Fibroblast of pulmonary artery (primary cell): ENCODE measurements at regions not wholly inside any gene's neighbourhood (a gene's known extent, or its start where the extent isn't known, plus 50 kb on each side); places are given as distances from the start of the nearest gene placed in this dataset.

Source experiments
- DNase-seq: peaks from one replicate; pipeline ENCODE4 v3.0.0-alpha.2; 2010; ENCODE audit warnings: low read depth
- H3K4me3 ChIP-seq: replicated peaks from 2 replicates; pipeline ENCODE4 v1.5.1; 2011; ENCODE audit warnings: low read depth, mild to moderate bottlenecking, control low read depth, low read length, moderate library complexity
- TF ChIP-seq, protein P1 (sequence below): IDR thresholded peaks from 2 replicates; pipeline ENCODE4 v1.5.1; 2011; ENCODE audit warnings: mild to moderate bottlenecking, control low read depth, low read length, inconsistent platforms; ENCODE audit errors: missing control alignments

DNA sequence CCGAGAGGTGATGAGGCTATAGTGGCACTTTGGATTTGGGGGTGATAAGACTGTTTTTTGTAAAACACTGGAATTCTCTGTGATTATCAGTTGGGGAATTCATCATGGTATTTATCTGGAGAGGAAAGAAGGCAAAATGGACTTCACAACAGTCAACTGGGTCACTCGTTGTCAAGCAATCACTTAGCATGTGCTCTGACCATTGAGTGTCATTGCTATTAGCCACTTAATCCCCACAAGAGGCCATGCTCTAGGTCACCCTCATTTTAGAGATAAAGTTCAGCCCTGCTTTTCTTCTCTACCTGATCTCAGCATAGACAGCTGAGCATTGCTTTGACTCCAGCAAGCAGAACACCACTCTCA, 160.1 kb upstream of the PITX1 start:
- DNase-seq = no peak
- TF ChIP-seq, protein P1, sequence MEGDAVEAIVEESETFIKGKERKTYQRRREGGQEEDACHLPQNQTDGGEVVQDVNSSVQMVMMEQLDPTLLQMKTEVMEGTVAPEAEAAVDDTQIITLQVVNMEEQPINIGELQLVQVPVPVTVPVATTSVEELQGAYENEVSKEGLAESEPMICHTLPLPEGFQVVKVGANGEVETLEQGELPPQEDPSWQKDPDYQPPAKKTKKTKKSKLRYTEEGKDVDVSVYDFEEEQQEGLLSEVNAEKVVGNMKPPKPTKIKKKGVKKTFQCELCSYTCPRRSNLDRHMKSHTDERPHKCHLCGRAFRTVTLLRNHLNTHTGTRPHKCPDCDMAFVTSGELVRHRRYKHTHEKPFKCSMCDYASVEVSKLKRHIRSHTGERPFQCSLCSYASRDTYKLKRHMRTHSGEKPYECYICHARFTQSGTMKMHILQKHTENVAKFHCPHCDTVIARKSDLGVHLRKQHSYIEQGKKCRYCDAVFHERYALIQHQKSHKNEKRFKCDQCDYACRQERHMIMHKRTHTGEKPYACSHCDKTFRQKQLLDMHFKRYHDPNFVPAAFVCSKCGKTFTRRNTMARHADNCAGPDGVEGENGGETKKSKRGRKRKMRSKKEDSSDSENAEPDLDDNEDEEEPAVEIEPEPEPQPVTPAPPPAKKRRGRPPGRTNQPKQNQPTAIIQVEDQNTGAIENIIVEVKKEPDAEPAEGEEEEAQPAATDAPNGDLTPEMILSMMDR = no peak
- H3K4me3 ChIP-seq = no peak overlapping the region

DNA sequence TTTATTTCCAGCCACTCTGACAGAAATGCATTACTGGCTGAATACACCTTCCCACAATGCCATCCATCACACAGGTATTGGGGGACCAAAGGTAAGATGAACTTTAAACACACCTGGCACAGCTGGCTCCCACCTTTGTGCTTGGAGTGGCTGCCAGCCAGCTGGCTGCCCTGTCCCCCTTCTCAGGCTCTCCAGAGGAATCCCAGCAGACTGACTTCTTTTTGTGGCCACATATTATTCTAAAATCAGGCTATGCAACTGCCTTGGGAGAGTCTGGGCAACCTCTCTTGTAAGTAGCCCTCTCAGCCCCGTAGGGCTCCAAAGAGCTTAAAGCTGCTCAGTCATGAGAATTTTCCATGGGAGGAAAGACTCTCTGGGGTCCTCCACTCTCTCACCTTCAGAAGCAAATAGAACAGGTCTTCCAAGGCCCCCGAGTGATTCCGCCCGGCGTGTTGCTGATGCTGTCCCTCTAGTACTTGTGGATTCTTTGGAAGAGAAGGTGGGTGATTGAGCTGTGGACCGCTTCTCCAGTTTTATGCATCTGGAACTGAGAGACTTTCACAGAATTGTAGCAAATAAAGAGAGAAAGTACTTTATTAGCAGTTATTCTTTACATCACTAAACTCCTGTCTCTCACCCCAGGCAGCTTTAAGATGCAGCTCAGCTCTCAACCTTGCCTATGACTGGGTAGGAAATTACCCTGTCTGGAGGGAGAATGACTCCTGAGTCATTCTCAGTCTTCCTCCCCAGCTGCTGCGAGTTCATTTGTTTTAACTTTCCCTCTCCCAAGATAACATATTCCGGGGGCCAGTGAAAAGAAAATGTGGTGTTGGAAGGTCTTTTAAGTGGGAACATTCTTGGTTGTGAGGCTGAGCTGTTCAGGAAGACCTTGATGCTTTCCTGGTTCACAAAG, 159.4 kb upstream of the PITX1 start:
- H3K4me3 ChIP-seq = no peak overlapping the region
- TF ChIP-seq, protein P1 = no peak
- peak; percentile 59 for DNase-seq

DNA sequence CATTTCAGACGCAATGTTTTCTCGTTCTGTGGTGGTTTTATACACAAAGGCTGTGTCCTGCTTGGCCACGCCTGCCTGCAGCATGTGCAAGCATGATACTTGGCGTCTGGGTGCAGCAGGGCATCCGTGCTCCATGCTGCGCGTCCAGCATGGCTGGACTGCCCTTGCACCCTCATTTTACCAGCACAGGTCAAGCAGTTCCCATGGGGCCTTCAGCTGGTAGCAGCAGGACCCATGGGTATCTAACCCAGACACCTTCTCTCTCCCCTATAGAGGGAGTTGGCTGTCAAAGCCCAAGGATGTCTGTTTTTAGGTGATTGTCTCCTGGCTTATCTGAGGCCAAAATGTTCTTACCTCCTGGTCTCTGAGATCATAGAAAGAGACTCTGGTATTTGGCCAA, 158.3 kb upstream of the PITX1 start:
- no peak overlapping the region for H3K4me3 ChIP-seq
- TF ChIP-seq, protein P1 = no peak
- DNase-seq = no peak

DNA sequence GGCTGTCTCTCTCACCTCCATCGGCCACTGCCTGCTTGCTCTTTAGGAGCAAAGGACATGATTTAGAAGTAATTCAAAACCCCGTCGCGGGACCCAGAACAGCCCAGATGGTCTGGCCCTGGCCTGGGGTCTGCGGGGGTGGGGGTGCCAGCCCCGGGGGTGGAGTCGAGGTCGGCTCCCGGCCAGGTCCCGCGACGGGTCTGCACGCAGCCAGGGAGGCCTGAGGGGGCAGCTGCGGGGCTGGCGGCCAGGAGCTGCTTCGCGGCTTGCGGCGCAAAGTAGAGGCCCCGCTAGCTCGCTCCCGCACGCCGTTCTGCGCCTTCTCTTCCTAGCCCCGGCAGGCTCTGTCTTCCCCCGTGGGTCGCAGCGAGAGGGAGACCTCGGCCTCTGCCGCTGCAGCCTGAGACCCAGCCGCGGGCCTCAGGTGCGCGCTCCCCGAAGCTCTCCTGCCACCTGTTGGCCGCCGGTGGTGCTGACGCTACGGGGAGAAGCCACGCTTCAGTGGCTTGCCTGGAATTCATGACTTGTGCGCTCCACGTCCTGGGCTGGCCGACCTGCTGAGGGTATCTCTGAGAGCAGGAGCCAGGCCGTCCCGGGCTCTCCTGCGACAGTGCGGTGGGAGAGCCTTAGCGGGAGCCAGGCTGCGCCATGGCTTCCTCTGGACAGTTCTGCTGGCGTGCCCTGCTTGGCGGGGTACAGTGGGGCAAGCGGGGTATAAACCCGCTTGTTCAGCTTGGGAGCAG, 157.2 kb upstream of the PITX1 start:
- peak overlapping the region; percentile 45 for H3K4me3 ChIP-seq
- DNase-seq = peak; percentile 67
- TF ChIP-seq, protein P1 = peak; percentile 82

DNA sequence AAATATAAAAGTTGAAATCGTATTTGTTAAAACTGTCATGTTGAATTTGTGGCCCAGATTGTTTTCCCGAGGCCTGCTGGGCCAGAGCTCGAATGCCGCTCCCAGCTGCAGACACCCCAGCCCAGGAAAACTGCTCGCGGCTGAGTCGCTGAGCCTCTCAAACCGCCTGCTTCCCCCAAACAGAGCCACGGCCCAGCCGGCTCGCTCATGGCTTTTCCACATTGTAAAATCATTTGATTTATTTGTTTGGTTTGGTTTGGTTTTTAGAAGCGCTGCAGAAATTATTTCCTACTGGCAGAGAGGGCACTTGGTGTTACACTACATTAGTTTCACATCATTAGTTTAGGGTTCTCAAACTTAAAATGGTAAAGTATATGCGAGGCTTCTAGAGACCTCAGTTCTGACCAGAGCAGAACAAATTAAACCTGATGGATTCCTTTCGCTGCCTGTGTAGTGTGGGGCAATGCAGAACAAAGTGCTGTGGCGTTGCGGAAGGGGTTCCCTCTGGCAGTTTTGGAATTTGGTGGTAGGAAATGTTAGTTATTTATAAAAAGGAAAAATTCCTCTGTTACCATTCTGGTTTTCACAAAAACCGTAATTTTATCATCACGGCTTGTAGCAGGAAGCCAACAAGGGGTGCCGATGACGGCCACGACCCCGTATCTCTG, 156.5 kb upstream of the PITX1 start:
- TF ChIP-seq, protein P1 = no peak
- no peak for DNase-seq
- H3K4me3 ChIP-seq = no peak overlapping the region

DNA sequence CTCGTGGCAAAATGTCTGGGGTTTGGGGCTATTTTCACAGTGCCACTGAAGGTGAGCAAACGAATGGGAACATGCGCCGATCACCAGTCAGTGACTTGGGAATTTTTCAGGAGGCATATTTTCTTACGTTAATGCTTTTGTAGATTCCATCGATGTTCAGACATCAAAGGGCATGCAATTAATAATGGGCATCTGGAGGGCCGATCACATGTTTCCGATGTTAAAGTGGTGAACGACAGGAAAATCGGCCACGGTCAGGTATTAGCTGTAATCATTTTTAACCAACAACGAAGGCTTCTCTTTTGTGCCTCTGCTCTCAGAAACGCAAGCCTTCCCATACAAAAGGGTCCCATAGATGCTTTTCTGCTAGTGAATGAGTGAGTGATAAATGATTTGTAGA, 155.0 kb upstream of the PITX1 start:
- no peak for DNase-seq
- TF ChIP-seq, protein P1 = no peak
- no peak overlapping the region for H3K4me3 ChIP-seq
